H1 (cell line): ENCODE measurements at regions not wholly inside any gene's neighbourhood (a gene's known extent, or its start where the extent isn't known, plus 50 kb on each side); places are given as distances from the start of the nearest gene placed in this dataset.

Source experiments
- CREB1 ChIP-seq: IDR thresholded peaks from 2 replicates; pipeline ENCODE4 v1.6.1; 2012; ENCODE audit warnings: inconsistent platforms
- CTCF ChIP-seq, 3 experiments: IDR thresholded peaks; 1 replicate in 2 of 3; 2 replicates in 1 of 3; pipeline versions ENCODE4 v1.5.1 to v1.6.1; 2011; ENCODE audit warnings: low read length in 3 of 3, mild to moderate bottlenecking in 3 of 3, inconsistent platforms in 2 of 3, low read depth in 1 of 3, moderate library complexity in 1 of 3; ENCODE audit not compliant: insufficient read depth in 1 of 3; ENCODE audit errors: control extremely low read depth in 1 of 3
- EGR1 ChIP-seq: IDR thresholded peaks from 2 replicates; pipeline ENCODE4 v1.6.1; 2011; ENCODE audit warnings: low read depth, low read length, borderline replicate concordance
- HDAC6 ChIP-seq: IDR thresholded peaks from one replicate; pipeline ENCODE4 v1.7.1; 2012; ENCODE audit warnings: low read depth, mild to moderate bottlenecking, inconsistent platforms, low read length, moderate library complexity
- KDM1A ChIP-seq: fragments of 200-600, 300-600 bp; sonication (generic); IDR thresholded peaks from 2 replicates; pipeline ENCODE4 v1.7.1; 2016; ENCODE audit warnings: mild to moderate bottlenecking, low read length, borderline replicate concordance
- POLR2A ChIP-seq, 2 experiments: IDR thresholded peaks; 1 replicate in 1 of 2; 2 replicates in 1 of 2; pipeline ENCODE4 v1.6.1; 2011; ENCODE audit warnings: low read depth in 2 of 2, low read length in 2 of 2, mild to moderate bottlenecking in 2 of 2; ENCODE audit errors: control extremely low read depth in 1 of 2
- POU5F1 ChIP-seq: IDR thresholded peaks from 2 replicates; pipeline ENCODE4 v1.6.1; 2011; ENCODE audit warnings: low read depth, mild to moderate bottlenecking, low read length, moderate library complexity
- RFX5 ChIP-seq: IDR thresholded peaks from 2 replicates; pipeline ENCODE4 v1.6.1; 2011; ENCODE audit warnings: low read depth, low read length, improper control_type of control experiment, borderline replicate concordance
- RNF2 ChIP-seq: fragments of 200-900, 300-1000 bp; sonication (generic); IDR thresholded peaks from 2 replicates; pipeline ENCODE4 v1.7.1; 2016; ENCODE audit warnings: borderline replicate concordance, low read depth, mild to moderate bottlenecking, antibody characterized with exemption, low read length; ENCODE audit not compliant: poor library complexity, severe bottlenecking; ENCODE audit errors: missing control alignments
- RXRA ChIP-seq: IDR thresholded peaks from 2 replicates; pipeline ENCODE4 v1.6.1; 2011; ENCODE audit warnings: low read depth, mild to moderate bottlenecking, low read length, moderate library complexity; ENCODE audit not compliant: insufficient read depth
- SP1 ChIP-seq: IDR thresholded peaks from 2 replicates; pipeline ENCODE4 v1.6.1; 2011; ENCODE audit warnings: low read depth, low read length
- TAF1 ChIP-seq: IDR thresholded peaks from 2 replicates; pipeline ENCODE4 v1.6.1; 2011; ENCODE audit warnings: mild to moderate bottlenecking, low read depth, low read length
- TAF7 ChIP-seq: optimal IDR thresholded peaks from 2 replicates; pipeline ENCODE3; 2011; ENCODE audit warnings: low read depth, mild to moderate bottlenecking, inconsistent platforms, low read length, moderate library complexity, borderline replicate concordance
- ZNF274 ChIP-seq: IDR thresholded peaks from 2 replicates; pipeline ENCODE4 v1.7.0; 2012; ENCODE audit warnings: low read length, borderline replicate concordance; ENCODE audit errors: extremely low read depth

GRCh38 chr9:107780960-107781359 lies 291.4 kb upstream of the KLF4 start:
- TF ChIP-seq CREB1 = no peak
- no peak for TF ChIP-seq SP1
- no peak for TF ChIP-seq ZNF274
- no peak for TF ChIP-seq TAF7
- no peak for TF ChIP-seq RXRA
- no peak for TF ChIP-seq POLR2A (IDR thresholded peaks at IDR 0.05; ENCODE audit: control extremely low read depth in 1 of 2, low read depth in 2 of 2, low read length in 2 of 2)
- TF ChIP-seq EGR1 = no peak
- no peak for TF ChIP-seq RFX5
- no peak for TF ChIP-seq CTCF (IDR thresholded peaks at IDR 0.05; ENCODE audit: control extremely low read depth in 1 of 3, insufficient read depth in 1 of 3, low read depth in 1 of 3, low read length in 3 of 3)
- TF ChIP-seq TAF1 = no peak
- no peak for TF ChIP-seq HDAC6
- no peak for TF ChIP-seq KDM1A
- TF ChIP-seq POU5F1 = no peak
- no peak for TF ChIP-seq RNF2
